ENCODE measurements at regions not wholly inside any gene's neighbourhood (a gene's known extent, or its start where the extent isn't known, plus 50 kb on each side); places are given as distances from the start of the nearest gene placed in this dataset.

- no peak for TF ChIP-seq POLR2AphosphoS5 (IDR thresholded peaks at IDR 0.05; ENCODE audit: low read depth, low read length)
- TF ChIP-seq POLR2A (IDR thresholded peaks at IDR 0.05; ENCODE audit: low read depth, low read length): no peak
Measured at GRCh38 chr2:121017396-121017795, 267.6 kb downstream of the TFCP2L1 start.
